HG03571 (cell line): ENCODE measurements at regions not wholly inside any gene's neighbourhood (a gene's known extent, or its start where the extent isn't known, plus 50 kb on each side); places are given as distances from the start of the nearest gene placed in this dataset.
"Not testable (repeated sequence)": the region's sequence is repeated elsewhere in the genome, so short reads cannot be mapped to it uniquely, and the experiment has no call there.

ENCODE experiments used
- ATAC-seq: cut with Tn5 transposase; IDR thresholded peaks from one replicate; pipeline ENCODE4 v1.9.1; 2021; ENCODE audit not compliant: unreplicated experiment

GRCh38 chr16:16613212-16613611 lies 234.3 kb downstream of the NPIPA7 start:
- ATAC-seq = not testable (repeated sequence)

- not testable (repeated sequence) for ATAC-seq
Observed at GRCh38 chr16:16614484-16614883, 235.5 kb downstream of the NPIPA7 start.

GRCh38 chr16:16618963-16619465 lies 240.1 kb downstream of the NPIPA7 start:
- not testable (repeated sequence) for ATAC-seq

GRCh38 chr16:16624367-16624766 lies 245.4 kb downstream of the NPIPA7 start:
- ATAC-seq = not testable (repeated sequence)

- ATAC-seq = not testable (repeated sequence)
Observed at GRCh38 chr16:16625140-16625539, 246.2 kb downstream of the NPIPA7 start.

GRCh38 chr16:16627865-16628264 lies 248.9 kb downstream of the NPIPA7 start:
- not testable (repeated sequence) for ATAC-seq

- ATAC-seq = not testable (repeated sequence)
Observed at GRCh38 chr16:16638231-16638630, 259.3 kb downstream of the NPIPA7 start.

GRCh38 chr16:16638714-16639113 lies 259.8 kb downstream of the NPIPA7 start:
- not testable (repeated sequence) for ATAC-seq

- ATAC-seq = not testable (repeated sequence)
Observed at GRCh38 chr16:16643828-16644227, 264.9 kb downstream of the NPIPA7 start.

- not testable (repeated sequence) for ATAC-seq
Observed at GRCh38 chr16:16648002-16648401, 269.1 kb downstream of the NPIPA7 start.

- not testable (repeated sequence) for ATAC-seq
Observed at GRCh38 chr16:16672180-16672812, 293.4 kb downstream of the NPIPA7 start.

GRCh38 chr16:16674820-16675219 lies 295.9 kb downstream of the NPIPA7 start:
- not testable (repeated sequence) for ATAC-seq

GRCh38 chr16:16721849-16722248 lies 342.9 kb downstream of the NPIPA7 start:
- not testable (repeated sequence) for ATAC-seq

GRCh38 chr16:16722666-16723065 lies 343.7 kb downstream of the NPIPA7 start:
- ATAC-seq = not testable (repeated sequence)

- not testable (repeated sequence) for ATAC-seq
Observed at GRCh38 chr16:16723819-16724519, 345.0 kb downstream of the NPIPA7 start.

- not testable (repeated sequence) for ATAC-seq
Observed at GRCh38 chr16:16727048-16727447, 348.1 kb downstream of the NPIPA7 start.

- ATAC-seq = not testable (repeated sequence)
Observed at GRCh38 chr16:16742573-16742972, 363.6 kb downstream of the NPIPA7 start.

GRCh38 chr16:16754992-16755667 lies 376.2 kb downstream of the NPIPA7 start:
- ATAC-seq = not testable (repeated sequence)

GRCh38 chr16:16763449-16763848 lies 384.5 kb downstream of the NPIPA7 start:
- ATAC-seq = no peak

GRCh38 chr16:16770717-16771116 lies 391.8 kb downstream of the NPIPA7 start:
- not testable (repeated sequence) for ATAC-seq

- no peak for ATAC-seq
Observed at GRCh38 chr16:16774389-16774788, 395.4 kb downstream of the NPIPA7 start.
